ENCODE measurements at regions not wholly inside any gene's neighbourhood (a gene's known extent, or its start where the extent isn't known, plus 50 kb on each side); places are given as distances from the start of the nearest gene placed in this dataset.

GRCh38 chr10:45557275-45557905 lies 115.2 kb downstream of the ZFAND4 start:
- TF ChIP-seq REST (IDR thresholded peaks at IDR 0.05; ENCODE audit: unreplicated experiment) (no peak), CREB1 (CRISPR knock-in tag; IDR thresholded peaks at IDR 0.05; ENCODE audit: low read depth) (no peak), STAT1 (IDR thresholded peaks at IDR 0.05; ENCODE audit: unreplicated experiment) (no peak), ZNF331 (CRISPR knock-in tag; IDR thresholded peaks at IDR 0.05; ENCODE audit: low read depth) (no peak), EZH2 (IDR thresholded peaks at IDR 0.05; ENCODE audit: low read depth, unreplicated experiment) (no peak), EZH2phosphoT487 (IDR thresholded peaks at IDR 0.05; ENCODE audit: unreplicated experiment) (no peak), POLR2AphosphoS5 (IDR thresholded peaks at IDR 0.05; ENCODE audit: low read depth) (no peak), ETS1 (IDR thresholded peaks at IDR 0.05) (no peak), ZNF114 (CRISPR knock-in tag; IDR thresholded peaks at IDR 0.05) (no peak), ZNF462 (CRISPR knock-in tag; IDR thresholded peaks at IDR 0.05) (no peak)
- peak overlapping the region; percentile 72; the same call in 1 of the 2 replicates for H3K27ac Mint-ChIP-seq
- H3K4me3 Mint-ChIP-seq = no peak overlapping the region; the same call in 2 of the 3 replicates
- peaks cover 13% of the 10 kb centered on the region for H3K36me3 Mint-ChIP-seq (ENCODE audit: low read depth)
- Histone ChIP-seq H3K9me2 (ENCODE audit: insufficient read depth) (no peaks in the 10 kb centered on the region), H3K79me2 (replicated peaks; ENCODE audit: insufficient read depth) (peaks cover 3% of the 10 kb centered on the region; the same call in 1 of the 2 replicates), H3K27ac (ENCODE audit: low read depth) (peak overlapping the region; percentile 71), H2AFZ (no peak overlapping the region), H3F3A (replicated peaks; ENCODE audit: low read depth) (no peaks in the 10 kb centered on the region), H3K4me3 (no peak overlapping the region), H4K20me1 (replicated peaks; ENCODE audit: insufficient read depth) (no peaks in the 10 kb centered on the region), H3K4me2 (no peak overlapping the region), H3K36me3 (ENCODE audit: insufficient read depth) (no peaks in the 10 kb centered on the region), H3K27me3 (ENCODE audit: insufficient read depth) (no peaks in the 10 kb centered on the region), H3K4me1 (ENCODE audit: insufficient read depth) (no peaks in the 10 kb centered on the region)
- peaks cover 12% of the 10 kb centered on the region for H3K9me3 Mint-ChIP-seq
- peaks cover 19% of the 10 kb centered on the region for H3K4me1 Mint-ChIP-seq
- ATAC-seq (peak; percentile 100), DNase-seq (ENCODE audit: low spot score) (peak; percentile 65)
- no peaks in the 10 kb centered on the region for H3K27me3 Mint-ChIP-seq (ENCODE audit: insufficient read depth, low read depth, poor library complexity)
